T-helper 2 cell (primary cell): ENCODE measurements at regions not wholly inside any gene's neighbourhood (a gene's known extent, or its start where the extent isn't known, plus 50 kb on each side); places are given as distances from the start of the nearest gene placed in this dataset.
"Not testable (repeated sequence)": the region's sequence is repeated elsewhere in the genome, so short reads cannot be mapped to it uniquely, and the experiment has no call there.

Experiments
- DNase-seq, 5 experiments: peaks; one replicate each; pipeline versions ENCODE4 v3.0.0 to v3.0.0-alpha.2; 2012 to 2022

DNA sequence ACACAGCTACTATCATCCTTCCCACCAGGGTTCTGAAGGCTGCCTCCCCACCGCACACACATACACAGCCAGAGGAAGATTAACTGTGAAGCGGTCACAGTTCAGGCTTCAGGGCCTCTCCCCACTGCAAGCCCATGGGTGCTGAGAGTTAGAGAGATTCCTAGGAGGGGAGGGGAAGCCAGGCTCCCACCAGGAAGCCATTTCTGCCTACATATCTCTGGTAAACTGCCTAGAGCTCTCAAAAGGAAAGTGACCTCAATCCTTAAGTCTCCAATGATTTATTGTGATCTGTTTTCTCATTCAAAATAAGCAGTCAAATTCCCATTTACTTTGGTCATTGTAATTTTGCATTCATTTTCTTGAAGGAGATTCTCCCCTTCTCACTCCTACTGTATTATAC lies 141.0 kb upstream of the BNIP2 start:
- no peak for DNase-seq

DNA sequence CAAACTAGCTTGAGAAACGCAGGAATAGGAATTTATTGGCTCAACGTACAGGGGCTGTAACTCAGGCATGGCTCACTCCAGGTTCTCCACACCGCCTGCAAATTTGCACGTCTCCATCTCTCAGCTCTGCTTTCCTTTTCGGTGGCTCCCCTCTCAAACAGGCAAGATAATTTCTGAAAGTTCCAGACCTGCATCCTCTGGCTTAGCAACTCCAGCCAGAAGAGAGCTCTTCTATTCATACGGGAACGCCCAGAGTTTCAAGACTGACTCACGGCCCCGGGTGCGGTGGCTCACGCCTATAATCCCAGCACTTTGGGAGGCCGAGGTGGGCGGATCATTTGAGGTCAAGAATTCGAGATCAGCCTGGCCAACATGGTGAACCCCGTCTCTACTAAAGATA lies 139.7 kb upstream of the BNIP2 start:
- DNase-seq = no peak

DNA sequence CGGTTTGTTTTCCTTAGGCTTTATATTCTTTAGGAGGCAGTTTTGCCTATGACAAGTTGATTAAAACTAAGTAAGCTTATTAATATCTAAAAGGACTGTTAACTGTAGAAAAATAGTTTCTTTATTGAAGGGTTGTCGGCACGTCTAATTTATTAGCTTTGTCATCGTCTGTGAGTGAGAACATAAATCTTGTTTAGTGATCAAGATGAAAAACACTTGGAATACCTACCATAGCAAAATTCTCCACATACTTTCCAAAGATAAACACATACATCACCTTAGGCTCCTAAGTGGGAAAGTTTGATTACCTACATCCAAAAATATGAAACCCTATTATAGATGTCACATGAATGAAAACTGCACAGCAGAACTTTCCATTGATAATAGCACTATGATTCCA lies 139.1 kb upstream of the BNIP2 start:
- no peak for DNase-seq

DNA sequence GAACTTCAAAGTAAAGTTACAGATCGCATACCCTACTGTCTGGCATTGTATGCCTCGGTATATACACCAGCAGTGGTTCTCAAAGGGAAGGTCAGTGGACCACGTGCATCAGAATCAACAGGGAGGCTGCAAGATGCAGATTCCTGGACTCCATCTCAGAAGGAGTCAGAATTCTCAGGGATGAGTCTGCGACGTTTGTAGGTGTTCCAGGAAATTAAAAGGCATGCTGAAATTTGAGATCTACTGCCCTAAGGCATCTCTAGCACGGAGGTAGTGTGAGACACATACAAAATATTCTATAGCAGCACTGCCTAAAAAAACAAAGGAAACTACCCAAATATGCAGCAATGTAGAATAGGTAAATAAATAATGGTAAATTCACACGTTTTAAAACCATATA lies 136.8 kb upstream of the BNIP2 start:
- no peak for DNase-seq

DNA sequence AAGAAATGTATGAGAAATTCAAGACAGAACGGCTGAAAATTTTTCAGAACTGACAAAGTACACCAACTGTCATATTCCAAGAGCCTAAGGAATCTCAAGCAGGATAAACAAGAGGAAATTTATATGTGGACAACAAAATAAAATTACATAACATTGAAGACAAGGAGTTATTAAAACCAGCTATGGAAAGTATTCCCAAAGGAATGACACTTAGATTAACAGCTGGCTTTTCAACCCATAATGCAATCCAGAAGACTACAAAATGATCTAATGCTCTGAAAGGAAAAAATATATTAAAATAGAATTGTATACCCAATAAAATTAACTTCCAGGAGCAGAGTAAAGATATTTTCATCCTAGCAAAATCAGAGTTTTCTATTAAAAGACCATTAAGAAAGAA lies 132.2 kb upstream of the BNIP2 start:
- DNase-seq = no peak

DNA sequence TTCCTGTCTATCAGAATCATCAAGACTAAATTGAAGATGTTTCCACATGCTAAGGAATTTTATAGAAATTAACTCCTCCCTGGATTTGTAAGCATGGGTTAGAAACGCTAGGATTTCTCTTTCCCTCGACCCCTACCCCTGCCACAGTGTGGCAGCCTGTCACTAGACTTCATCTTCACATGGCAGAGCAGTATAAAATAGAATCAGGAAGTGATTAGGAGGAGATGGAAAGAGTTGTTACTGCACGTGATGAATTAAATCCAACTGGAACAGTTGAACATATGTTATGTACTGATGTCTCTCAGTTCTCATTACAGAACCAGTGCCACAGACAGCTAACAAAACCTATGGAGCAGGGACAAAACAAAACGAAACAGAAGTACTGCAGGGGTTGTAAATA lies 130.0 kb upstream of the BNIP2 start:
- DNase-seq = no peak

DNA sequence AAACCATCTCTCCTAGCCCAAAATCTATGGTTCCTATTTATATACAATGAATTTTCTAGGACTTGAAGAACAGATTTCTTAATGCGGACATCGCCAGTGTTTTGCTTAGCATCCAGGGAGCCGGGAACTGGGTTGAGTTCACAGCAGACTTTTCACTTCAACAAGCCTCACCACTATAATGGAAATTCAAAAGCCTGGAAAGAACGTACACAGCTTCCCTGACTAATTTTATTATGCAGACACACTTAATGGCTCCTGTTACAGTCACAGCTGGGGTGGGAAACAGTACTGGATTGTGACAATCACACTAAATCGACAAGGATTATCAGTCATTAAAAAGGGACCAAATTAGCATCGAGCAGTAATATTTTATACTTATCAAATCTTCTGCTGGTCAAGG lies 129.2 kb upstream of the BNIP2 start:
- no peak for DNase-seq

DNA sequence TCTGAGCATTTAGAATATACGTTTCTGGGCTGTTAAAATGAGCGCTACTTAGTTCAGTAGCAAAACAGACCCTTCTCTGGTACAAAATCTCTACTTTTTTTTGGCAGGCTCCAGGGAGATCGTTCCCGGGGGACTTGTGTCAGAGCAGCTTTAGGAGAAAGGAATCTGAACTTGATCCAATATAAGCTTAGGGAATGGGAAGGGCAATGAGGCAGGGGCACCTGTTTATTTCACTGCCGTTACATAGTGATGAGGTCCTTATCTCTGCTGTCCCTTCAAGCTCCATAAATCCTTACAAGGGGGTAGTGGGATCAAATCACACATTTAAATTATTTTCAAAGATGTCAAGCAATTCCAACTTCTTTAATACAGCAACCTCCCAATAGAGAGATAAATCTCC lies 128.7 kb upstream of the BNIP2 start:
- no peak for DNase-seq

DNA sequence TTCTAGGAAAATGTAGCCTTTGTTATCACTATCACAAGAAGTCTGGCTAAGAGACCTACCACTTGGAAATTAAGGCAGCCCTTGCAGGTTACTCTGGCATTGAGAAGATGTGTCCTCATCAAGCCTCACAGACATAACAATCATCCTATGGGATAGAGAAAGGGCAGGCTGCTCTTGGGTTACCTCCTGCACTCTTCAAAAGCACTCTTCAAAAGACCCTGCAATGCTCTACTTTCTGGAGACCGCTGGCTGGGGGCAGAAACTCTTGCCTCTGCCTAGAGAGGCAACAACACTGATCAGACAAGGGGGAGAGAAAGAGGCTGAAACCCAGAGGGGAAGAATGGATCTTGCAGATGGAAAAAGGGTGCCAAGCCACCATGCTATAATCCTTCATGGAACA lies 127.9 kb upstream of the BNIP2 start:
- no peak for DNase-seq

DNA sequence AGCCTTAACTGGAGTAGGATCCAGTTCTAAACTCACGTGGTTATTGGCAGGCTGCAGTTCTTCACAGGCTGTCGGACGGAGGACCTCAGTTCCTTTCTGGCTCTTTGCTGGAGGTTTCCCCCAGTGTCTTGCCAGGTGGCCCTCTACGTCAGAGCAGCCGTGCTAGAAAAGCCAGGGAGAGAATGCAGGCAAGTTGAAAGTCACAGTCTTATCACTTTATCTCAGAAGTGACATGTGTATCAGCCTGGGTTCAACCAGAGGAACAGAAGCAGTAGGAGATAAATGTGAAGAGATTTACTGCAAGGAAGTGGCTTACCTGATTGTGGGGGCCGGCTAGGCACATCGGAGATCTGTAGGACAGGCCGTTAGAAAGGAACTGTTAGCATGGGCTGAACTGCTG lies 125.3 kb upstream of the BNIP2 start:
- DNase-seq = peak in 3 of 5 experiments; percentile 22 to 89 (median 31)

DNA sequence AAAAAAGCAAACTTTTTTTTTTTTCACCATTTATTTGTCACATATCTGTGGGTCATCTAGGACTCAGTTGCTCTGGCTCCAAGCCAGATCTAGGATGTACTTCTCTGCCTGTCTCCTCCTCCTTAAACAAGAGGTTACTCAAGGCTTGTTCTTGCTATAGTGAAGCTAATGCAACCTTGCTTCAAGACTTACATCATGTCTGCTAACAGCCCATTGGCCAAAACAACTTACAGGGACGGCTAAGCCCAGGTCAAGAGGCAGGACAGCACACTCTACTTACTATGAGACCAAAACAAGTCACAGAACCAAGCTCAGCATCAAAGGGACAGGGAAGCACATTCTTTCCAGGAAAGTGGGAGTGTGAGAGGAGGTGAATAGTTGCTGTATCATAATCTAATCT lies 123.8 kb upstream of the BNIP2 start:
- DNase-seq = no peak

DNA sequence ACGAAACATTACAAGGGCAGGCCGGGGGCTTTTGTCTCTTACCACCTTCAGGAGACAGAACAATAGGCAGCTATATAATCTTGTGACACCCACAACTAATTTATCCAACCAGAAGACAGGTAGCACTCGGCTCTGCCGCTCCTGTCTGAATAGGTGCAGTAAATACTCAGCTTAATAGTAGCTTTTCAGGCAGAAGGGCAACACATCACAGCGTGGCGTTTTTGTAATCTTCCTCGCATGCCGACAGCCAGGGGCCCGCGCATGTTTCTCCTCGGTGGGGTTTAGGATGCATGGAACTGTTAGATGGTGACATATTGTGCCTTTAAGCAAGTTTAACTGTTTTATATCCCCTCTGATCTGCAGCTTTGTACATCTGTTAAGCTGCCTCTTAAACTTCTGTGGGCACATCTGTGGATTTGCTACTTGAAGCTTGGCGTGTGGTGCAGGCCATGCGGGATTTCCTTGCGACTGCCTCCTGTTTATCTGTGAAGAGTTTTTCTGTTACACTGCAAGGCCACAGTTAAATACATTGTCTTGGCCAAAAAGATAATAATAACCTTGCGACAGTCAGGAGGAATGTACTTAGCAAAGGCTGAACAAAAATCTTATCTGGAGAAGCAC lies 123.2 kb upstream of the BNIP2 start:
- DNase-seq = no peak

DNA sequence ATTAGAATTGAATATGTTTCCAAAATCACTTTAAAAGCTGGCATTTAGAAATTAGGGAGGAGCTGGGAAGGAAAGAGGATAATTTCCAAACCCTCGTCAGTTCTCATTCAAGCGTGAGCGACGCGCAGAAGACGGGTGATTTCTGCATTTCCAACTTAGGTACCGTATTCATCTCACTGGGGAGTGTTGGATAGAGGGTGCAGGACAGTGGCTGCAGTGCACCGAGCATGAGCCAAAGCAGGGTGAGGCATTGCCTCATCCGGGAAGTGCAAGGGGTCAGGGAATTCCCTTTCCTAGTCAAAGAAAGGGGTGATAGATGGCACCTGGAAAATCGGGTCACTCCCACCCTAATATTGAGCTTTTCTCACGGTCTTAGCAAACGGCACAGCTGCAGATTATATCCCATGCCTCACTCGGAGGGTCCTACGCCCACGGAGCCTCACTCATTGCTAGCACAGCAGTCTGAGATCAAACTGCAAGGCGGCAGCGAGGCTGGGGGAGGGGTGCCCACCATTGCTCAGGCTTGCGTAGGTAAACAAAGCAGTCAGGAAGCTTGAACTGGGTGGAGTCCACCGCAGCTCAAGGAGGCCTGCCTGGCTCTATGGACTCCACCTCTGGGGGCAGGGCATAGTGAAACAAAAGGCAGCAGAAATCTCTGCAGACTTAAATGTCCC lies 114.3 kb upstream of the BNIP2 start:
- peak in 3 of 5 experiments; percentile 66 to 96 (median 71) for DNase-seq

DNA sequence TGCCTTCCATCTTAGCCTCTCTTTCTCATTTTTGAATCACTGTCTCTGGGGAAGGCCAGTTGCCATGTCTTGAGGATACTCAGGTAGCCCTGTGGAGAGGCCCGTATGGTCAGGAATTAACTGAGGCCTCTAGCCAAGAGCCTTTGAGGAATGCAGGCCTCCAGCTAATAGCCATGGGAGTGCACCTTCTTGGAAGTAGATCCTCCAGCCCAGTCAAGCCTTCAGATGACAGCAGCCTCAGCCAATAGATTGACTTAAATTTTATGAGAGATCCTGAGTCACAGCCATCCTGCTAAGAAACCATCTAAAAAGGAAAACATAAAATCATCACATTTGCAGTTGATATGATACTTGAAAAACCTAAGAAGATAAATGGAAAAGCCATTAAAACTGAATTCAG lies 112.5 kb upstream of the BNIP2 start:
- DNase-seq = no peak

DNA sequence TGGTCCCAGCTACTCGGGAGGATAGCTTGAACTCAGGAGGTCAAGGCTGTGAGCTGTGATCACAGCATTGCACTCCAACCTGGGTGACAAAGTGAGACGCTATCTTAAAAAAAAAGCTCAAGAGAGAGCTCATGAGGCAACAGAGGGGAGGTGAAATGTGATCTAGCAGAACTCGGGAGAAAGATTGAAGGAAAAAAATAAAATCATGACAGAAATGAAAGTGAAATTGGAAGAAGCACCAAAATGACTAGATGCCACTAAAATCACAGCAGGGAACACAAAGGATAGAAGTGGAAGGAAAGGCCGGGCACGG lies 109.4 kb upstream of the BNIP2 start:
- DNase-seq = peak in 1 of 5 experiments; percentile 44

DNA sequence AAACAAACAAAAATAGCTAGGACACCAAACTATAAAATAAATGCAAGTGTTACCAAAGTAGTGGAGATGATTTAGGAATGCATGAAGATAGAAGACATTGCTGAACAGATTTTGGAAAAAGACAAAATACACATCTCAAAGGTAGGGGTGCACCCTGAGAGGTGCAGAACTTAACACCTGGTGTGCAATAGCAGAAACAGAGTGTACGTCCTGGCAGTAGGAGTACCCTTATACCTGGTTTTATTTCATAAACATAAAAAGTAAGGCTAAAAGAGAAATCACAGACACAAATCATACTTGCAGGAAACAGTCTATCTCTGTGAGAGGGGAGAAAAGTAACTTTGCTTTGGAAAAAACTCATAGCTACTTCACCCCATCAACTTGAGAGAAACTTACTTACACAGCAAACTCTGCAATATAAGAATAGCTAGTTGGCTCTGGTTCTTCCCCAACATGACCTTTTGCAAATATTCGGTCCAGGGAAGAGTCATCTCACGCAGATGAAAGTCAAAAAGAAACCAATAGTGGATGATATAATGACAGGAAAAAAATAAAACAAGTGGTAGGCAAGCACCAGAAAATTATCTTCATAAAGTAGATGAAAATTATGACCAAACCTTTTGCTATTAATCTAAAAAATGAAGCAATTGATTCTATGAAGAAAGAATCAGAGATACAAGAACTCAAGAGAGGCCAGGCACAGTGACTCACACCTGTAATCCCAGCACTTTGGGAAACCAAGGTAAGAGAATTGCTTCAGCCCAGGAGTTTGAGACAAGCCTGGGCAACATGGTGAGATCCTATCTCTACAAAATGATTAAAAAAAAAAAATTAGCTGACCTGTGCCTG lies 108.9 kb upstream of the BNIP2 start:
- DNase-seq = peak in 1 of 5 experiments; percentile 73

DNA sequence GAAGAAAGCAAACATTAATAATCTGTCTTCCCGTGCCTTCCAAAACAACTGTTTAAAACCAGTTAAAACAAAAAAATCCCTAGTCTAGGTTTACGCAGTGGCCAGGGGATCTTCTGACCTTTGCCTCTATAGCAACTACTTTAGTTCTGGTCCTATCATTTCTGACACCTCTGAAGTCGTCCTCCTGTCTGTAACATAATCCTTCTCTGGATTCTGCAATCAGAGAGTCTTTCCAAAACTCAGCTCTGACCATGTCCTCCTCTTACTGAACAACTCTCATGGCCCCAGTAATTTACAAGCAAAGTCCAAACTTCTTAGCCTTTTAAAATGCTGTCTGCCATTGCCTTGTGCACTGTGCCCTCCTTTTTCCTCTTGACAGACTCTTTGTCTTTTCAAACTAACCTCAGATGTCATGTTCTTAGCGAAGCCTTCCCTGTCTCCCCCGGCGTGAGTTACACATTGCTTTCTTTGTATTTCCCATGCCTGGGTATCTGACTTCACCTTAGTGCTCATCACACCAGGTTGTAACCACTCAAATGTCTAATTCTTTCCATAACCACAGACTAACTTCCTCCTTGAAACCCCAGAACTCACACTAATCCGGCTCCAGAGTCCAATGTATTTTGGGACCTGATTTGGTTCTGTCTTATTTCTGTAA lies 105.2 kb upstream of the BNIP2 start:
- DNase-seq = no peak

DNA sequence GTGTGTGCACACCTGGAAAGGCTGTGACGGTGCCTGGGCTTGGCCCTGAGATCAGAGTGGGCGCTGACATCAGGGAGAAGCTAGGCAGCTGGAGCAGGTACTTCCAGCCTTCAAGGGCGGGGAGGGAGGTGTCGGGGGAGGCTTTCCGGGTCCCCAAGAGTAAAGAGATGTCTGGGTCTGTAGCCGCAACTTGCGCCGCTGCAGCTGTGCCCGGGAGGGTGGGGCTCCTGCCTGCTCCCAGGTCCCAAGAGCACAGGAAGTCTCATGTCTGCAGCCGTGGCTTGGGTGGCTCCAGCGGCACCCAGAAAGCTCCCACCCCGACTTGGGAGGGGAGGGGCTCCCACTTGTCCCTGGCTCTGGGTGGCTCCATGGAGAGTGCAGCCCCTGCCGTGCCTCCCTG lies 103.2 kb upstream of the BNIP2 start:
- peak in 2 of 5 experiments; percentile 30 to 41 for DNase-seq

DNA sequence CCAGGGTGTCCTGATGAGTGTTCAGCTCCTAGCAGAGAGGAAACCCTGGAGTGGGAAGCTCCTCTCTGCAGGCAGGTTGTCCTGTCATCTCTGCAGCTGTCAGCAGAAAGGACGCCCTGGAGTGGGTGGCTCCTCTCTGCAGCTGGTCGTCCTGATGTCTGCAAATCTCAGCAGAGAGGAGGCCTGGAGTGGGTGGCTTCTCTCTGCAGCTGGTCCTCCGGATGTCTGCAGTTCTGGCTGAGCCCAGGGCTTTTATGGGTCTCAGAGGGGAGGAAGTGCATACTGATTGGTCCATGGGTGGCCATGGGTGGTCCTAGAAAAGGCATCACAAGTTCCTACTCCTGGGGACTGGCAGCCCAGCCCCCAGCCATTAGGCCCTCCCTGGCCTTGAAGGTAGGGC lies 102.6 kb upstream of the BNIP2 start:
- no peak for DNase-seq

DNA sequence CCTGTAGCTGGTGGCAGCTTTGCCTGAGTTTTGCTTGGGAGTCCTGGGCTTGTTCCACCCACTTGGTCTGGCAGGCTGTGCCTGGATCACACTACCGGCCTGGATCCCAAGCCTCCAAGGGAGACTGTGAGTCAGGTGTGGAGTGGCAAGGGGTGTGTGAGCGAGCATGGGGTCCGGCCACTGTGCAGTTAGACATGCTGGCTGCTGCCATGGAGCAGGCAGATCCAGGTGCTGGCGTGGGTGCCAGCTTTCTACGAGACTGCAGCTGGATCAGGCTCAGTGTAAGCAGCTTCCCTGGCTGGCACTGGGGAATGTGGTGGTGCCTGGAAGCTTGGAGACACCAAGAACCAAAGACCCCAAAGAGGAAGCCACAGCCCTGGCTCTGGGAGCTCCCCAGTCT lies 102.0 kb upstream of the BNIP2 start:
- no peak for DNase-seq

DNA sequence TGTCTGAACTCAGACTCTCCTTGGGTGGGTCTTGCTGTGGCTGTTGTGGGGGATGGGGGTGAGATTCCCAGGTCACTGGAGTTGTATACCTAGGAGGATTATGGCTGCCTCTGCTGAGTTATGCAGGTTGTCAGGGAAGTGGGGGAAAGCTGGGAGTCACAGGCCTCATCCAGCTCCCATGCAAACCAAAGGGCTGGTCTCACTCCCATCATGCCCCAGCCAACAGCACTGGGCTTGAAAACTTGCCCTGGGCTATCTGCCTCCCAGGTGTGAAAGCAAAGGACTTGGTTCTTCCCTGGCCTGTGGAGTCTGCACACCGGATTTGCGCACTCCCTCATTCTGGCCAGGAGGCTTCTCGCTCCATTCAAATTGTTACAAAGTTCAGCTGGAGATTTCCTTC lies 97.3 kb upstream of the BNIP2 start:
- DNase-seq = not testable (repeated sequence)

DNA sequence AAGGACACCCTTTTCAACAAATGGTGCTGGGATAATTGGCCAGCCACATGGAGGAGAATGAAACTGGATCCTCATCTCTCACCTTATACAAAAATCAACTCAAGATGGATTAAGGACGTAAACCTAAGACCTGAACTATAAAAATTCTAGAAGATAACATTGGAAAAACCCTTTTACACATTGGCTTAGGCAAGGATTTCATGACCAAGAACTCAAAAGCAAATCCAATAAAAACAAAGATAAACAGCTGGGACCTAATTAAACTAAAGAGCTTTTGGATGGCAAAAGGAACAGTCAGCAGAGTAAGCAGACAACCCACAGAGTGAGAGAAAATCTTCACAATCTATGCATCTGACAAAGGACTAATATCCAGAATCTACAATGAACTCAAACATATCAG lies 96.9 kb upstream of the BNIP2 start:
- not testable (repeated sequence) for DNase-seq

DNA sequence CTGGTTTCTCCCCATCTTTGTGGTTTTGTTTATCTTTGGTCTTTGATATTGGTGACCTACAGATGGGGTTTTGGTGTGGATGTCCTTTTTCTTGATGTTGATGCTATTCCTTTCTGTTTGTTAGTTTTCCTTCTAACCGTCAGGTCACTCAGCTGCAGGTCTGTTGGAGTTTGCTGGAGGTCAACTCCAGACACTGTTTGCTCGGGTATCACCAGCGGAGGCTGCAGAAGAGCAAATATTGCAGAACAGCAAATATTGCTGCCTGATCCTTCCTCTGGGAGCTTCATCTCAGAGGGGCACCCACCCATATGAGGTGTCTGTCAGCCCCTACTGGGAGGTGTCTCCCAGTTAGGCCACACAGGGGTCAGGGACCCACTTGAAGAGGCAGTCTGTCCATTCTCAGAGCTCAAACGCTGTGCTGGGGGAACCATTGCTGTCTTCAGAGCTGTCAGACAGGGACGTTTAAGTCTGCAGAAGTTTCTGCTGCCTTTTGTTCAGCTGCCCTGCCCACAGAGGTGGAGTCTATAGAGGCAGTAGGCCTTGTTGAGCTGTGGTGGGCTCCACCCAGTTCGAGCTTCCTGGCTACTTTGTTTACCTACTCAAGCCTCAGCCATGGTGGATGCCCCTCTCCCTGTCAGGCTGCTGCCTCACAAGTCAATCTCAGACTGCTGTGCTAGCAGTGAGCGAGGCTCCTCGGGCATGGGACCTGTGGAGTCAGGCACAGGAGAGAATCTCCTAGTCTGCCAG lies 94.8 kb upstream of the BNIP2 start:
- DNase-seq = peak in 1 of 5 experiments; percentile 36
